Activated naive CD8-positive, alpha-beta T cell treated with anti-CD3 and anti-CD28 coated beads for 36 hours (primary cell): ENCODE measurements at regions not wholly inside any gene's neighbourhood (a gene's known extent, or its start where the extent isn't known, plus 50 kb on each side); places are given as distances from the start of the nearest gene placed in this dataset.

ENCODE experiments used
- DNase-seq: peaks from one replicate; pipeline ENCODE4 v3.0.0; 2021
- H3K27ac Mint-ChIP-seq: one replicate; pipeline ENCODE4 v1.8.0; 2022; ENCODE audit warnings: mild to moderate bottlenecking, moderate library complexity, mixed read lengths
- H3K27me3 Mint-ChIP-seq: one replicate; pipeline ENCODE4 v1.8.0; 2022; ENCODE audit warnings: mild to moderate bottlenecking, mixed read lengths
- H3K36me3 Mint-ChIP-seq: one replicate; pipeline ENCODE4 v1.8.0; 2021; ENCODE audit warnings: mild to moderate bottlenecking, mixed read lengths
- H3K4me1 Mint-ChIP-seq: one replicate; pipeline ENCODE4 v1.8.0; 2021; ENCODE audit warnings: mixed read lengths
- H3K4me3 Mint-ChIP-seq: one replicate; pipeline ENCODE4 v1.8.0; 2022; ENCODE audit warnings: mild to moderate bottlenecking, moderate library complexity, mixed read lengths
- H3K9me3 Mint-ChIP-seq: one replicate; pipeline ENCODE4 v1.8.0; 2022; ENCODE audit warnings: mixed read lengths

- no peak overlapping the region for H3K27ac Mint-ChIP-seq
- H3K9me3 Mint-ChIP-seq, result no peaks in the 10 kb centered on the region
- H3K36me3 Mint-ChIP-seq, result peaks cover 4% of the 10 kb centered on the region
- H3K4me3 Mint-ChIP-seq, result no peak overlapping the region
- no peaks in the 10 kb centered on the region for H3K27me3 Mint-ChIP-seq
- H3K4me1 Mint-ChIP-seq, result peaks cover 24% of the 10 kb centered on the region
- DNase-seq, result no peak
These were observed 113.8 kb upstream of the ANKRD55 start for GRCh38 chr5:56346741-56347535.

DNA sequence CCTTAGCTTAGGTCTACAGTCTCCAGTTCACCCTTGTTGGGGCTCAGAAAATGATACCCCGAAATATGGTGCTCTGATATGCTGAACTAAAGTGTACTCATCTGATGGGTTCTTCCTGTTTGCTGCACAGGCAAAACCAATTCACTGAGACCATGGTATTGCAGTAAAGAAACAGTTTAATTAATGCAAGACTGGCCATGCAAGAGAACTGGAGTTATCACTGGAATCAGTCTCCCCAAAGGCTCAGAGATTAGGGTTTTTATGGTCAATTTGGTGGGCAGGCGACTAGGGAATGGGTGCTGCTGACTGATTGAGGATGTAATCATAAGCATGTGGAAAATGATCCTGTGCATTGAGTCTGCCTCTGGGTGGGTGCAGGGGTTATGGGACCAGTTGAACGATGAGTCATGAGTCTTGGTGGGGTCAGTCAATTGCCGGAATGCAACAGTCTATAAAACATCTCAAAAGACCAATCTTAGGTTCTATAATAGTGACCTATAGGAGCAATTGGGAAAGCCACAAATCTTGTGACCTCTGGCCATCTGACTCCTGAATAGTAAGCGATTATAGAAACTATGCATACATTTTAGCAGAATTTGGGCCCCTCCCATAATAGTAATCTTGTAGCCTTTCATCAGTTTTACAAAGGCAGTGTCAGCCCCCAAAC, 113.0 kb upstream of the ANKRD55 start:
- H3K27ac Mint-ChIP-seq, result no peak overlapping the region
- peaks cover 8% of the 10 kb centered on the region for H3K36me3 Mint-ChIP-seq
- peaks cover 27% of the 10 kb centered on the region for H3K4me1 Mint-ChIP-seq
- no peak overlapping the region for H3K4me3 Mint-ChIP-seq
- no peaks in the 10 kb centered on the region for H3K27me3 Mint-ChIP-seq
- DNase-seq, result no peak
- H3K9me3 Mint-ChIP-seq, result peaks cover 3% of the 10 kb centered on the region

DNA sequence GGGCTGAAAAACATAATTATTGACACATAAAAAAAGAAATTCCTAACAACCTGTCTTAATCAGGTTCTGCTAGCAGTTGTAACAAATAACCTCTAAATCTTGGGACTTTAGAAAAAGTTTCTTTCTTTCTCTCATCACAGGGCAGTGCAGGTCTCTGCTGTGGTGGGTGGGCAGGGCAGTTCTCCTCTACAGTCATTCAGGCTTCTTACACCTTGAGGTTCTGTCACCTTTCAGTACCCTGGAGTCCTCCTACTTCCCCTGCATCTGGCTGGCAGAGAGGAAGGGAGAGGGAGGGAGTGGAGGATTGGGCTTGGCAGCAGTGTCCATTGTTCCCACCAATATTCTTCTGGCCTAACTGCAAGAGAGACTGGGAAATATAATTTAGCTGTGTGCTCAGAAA, 112.2 kb upstream of the ANKRD55 start:
- Mint-ChIP-seq H3K9me3 (peaks cover 6% of the 10 kb centered on the region), H3K27me3 (no peaks in the 10 kb centered on the region)

GRCh38 chr5:56344594-56344993, 111.5 kb upstream of the ANKRD55 start:
- H3K4me3 Mint-ChIP-seq, result no peak overlapping the region
- H3K9me3 Mint-ChIP-seq, result peaks cover 10% of the 10 kb centered on the region
- DNase-seq, result no peak
- H3K27me3 Mint-ChIP-seq, result no peaks in the 10 kb centered on the region
- no peak overlapping the region for H3K27ac Mint-ChIP-seq
- peaks cover 19% of the 10 kb centered on the region for H3K4me1 Mint-ChIP-seq
- peaks cover 11% of the 10 kb centered on the region for H3K36me3 Mint-ChIP-seq

More for the DNA sequence above, 112.2 kb upstream of the ANKRD55 start:
- no peak overlapping the region for H3K4me3 Mint-ChIP-seq
- H3K27ac Mint-ChIP-seq, result no peak overlapping the region
- peaks cover 9% of the 10 kb centered on the region for H3K36me3 Mint-ChIP-seq
- peaks cover 21% of the 10 kb centered on the region for H3K4me1 Mint-ChIP-seq
- DNase-seq, result no peak

DNA sequence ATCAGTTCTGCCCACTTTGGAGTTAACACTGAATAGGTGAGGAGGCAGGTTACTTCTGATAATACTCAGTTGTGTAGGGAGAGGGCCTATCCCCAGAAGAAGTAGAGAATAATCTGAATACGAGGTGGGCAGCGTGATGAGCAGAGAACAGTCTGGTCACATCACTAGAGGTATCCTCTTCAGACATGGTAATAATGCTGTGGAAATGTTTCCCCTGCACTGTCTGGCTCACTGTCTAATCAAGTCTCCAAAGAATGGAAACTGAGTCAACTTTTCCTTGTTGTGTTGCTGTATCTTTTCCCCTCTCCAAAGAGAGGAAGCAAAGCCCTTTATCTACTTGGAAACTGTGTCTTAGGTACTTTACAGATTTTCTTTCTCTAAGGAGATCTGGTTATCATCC, 110.9 kb upstream of the ANKRD55 start:
- DNase-seq, result no peak
- peaks cover 14% of the 10 kb centered on the region for H3K36me3 Mint-ChIP-seq
- no peak overlapping the region for H3K27ac Mint-ChIP-seq
- H3K27me3 Mint-ChIP-seq, result no peaks in the 10 kb centered on the region
- H3K9me3 Mint-ChIP-seq, result peaks cover 13% of the 10 kb centered on the region
- H3K4me1 Mint-ChIP-seq, result peaks cover 16% of the 10 kb centered on the region
- H3K4me3 Mint-ChIP-seq, result no peak overlapping the region

- peaks cover 16% of the 10 kb centered on the region for H3K4me1 Mint-ChIP-seq
- no peak for DNase-seq
- H3K36me3 Mint-ChIP-seq, result peaks cover 14% of the 10 kb centered on the region
- no peak overlapping the region for H3K4me3 Mint-ChIP-seq
- peaks cover 13% of the 10 kb centered on the region for H3K9me3 Mint-ChIP-seq
- no peaks in the 10 kb centered on the region for H3K27me3 Mint-ChIP-seq
- H3K27ac Mint-ChIP-seq, result no peak overlapping the region
These were observed 109.5 kb upstream of the ANKRD55 start for GRCh38 chr5:56342616-56343015.

DNA sequence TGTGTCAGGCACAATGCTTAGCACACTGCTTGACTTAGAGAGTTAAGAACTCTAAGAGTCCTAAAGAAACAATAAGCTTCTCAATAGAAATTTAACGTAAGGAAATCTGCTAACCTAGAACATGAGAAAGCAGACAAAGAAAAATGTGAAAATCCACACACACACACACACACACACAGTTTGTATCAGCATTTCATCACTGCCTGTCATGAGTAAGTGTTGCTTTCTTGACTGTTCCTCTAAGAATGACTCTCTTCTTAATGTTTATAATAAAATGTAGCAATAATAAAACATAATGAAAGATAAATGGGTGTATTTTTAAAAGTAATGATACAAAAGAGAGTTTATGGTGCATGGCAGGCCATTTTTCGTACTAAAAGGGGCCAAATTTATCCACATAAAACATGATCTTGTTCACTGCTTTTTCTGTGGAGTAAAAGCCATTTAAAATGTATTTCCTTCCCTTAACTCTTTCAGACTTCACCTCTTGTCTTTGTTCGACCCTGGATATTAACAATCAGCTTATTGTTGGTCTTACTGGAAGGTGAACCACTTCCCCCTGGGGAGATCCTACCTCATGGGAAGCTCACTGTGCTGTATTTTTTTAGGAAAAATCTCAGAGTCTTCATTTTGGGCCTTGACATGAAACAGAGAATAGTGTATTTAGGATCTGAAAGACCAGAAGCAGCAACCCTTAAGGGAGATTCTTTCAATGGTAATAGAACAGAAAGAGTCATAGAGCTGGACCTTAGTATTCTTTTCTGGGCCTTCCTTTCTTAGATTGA, 107.3 kb upstream of the ANKRD55 start:
- no peaks in the 10 kb centered on the region for H3K27me3 Mint-ChIP-seq
- no peak overlapping the region for H3K27ac Mint-ChIP-seq
- H3K4me1 Mint-ChIP-seq, result peaks cover 16% of the 10 kb centered on the region
- peaks cover 16% of the 10 kb centered on the region for H3K36me3 Mint-ChIP-seq
- peaks cover 24% of the 10 kb centered on the region for H3K9me3 Mint-ChIP-seq
- DNase-seq, result no peak
- no peak overlapping the region for H3K4me3 Mint-ChIP-seq

GRCh38 chr5:56339732-56340131, 106.6 kb upstream of the ANKRD55 start:
- peaks cover 26% of the 10 kb centered on the region for H3K9me3 Mint-ChIP-seq
- no peaks in the 10 kb centered on the region for H3K27me3 Mint-ChIP-seq
- no peak for DNase-seq
- peaks cover 14% of the 10 kb centered on the region for H3K4me1 Mint-ChIP-seq
- no peak overlapping the region for H3K27ac Mint-ChIP-seq
- H3K4me3 Mint-ChIP-seq, result no peak overlapping the region
- peaks cover 20% of the 10 kb centered on the region for H3K36me3 Mint-ChIP-seq

- Mint-ChIP-seq H3K36me3 (peaks cover 24% of the 10 kb centered on the region), H3K4me1 (peaks cover 9% of the 10 kb centered on the region), H3K27ac (no peak overlapping the region), H3K9me3 (peaks cover 34% of the 10 kb centered on the region), H3K4me3 (no peak overlapping the region), H3K27me3 (no peaks in the 10 kb centered on the region)
- DNase-seq, result no peak
These were observed 104.7 kb upstream of the ANKRD55 start for GRCh38 chr5:56337715-56338319.

DNA sequence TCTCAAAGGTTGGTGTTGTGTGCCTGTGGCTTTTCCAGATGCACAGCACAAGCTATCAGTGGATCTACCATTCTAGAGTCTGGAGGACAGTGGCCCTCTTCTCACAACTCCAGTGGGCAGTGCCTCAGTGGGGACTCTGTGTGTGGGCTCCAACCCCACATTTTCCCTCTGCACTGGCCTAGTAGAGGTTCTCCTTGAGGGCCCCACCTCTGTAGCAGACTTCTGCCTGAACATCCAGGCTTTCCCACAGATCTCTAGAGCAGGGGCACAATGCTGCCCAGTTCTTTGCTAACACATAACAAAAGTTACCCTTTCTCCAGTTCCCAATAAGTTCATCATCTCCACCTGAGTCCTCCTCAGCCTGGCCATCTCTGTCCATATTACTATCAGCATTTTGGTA, 102.1 kb upstream of the ANKRD55 start:
- Mint-ChIP-seq H3K27me3 (no peaks in the 10 kb centered on the region), H3K36me3 (peaks cover 33% of the 10 kb centered on the region), H3K27ac (no peak overlapping the region), H3K9me3 (peaks cover 37% of the 10 kb centered on the region), H3K4me3 (no peak overlapping the region), H3K4me1 (peaks cover 13% of the 10 kb centered on the region)
- no peak for DNase-seq

DNA sequence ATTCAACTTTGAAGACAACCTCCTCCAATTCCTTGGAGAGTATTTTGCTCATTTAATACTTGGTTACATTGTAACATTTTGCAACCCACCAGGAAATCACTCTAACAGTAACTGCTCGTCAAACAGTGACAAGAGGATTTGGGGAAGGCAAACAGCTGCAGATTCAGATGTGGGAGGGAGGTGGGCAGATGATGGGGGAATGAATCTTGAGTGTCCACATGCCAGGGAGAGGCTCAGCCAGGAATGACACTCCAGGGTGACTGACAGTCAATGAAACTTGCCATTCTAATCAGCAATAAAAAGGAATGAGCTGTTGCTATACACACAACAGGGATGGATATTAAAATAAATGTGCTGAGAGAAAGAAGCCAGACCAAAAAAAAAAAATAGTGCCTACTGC, 97.7 kb upstream of the ANKRD55 start:
- Mint-ChIP-seq H3K27ac (peak overlapping the region; percentile 99), H3K9me3 (peaks cover 28% of the 10 kb centered on the region), H3K36me3 (peaks cover 34% of the 10 kb centered on the region), H3K27me3 (no peaks in the 10 kb centered on the region), H3K4me1 (peaks cover 52% of the 10 kb centered on the region), H3K4me3 (no peak overlapping the region)
- DNase-seq, result no peak

DNA sequence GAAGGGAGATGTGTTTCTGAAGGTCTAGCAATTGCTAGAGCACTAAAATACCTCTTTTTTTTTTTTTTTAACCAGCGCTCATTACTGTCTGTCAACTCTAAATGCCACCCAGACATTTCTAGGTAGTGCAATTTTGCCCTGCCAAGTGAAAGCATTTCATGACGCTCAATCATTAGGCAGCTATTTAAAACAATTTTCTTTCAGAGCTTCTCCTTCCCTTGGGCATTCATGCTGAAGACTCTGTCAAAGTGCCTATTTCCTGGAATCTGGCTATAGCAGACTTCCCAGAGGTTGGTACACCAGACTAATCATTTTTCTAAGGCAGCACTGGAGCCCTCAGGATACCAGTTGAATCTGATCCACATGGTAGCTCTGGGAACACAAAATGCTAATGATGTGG, 97.0 kb upstream of the ANKRD55 start:
- Mint-ChIP-seq H3K27me3 (no peaks in the 10 kb centered on the region), H3K4me1 (peaks cover 52% of the 10 kb centered on the region), H3K9me3 (peaks cover 22% of the 10 kb centered on the region), H3K4me3 (peak overlapping the region; percentile 60), H3K27ac (peak overlapping the region; percentile 99), H3K36me3 (peaks cover 30% of the 10 kb centered on the region)
- DNase-seq, result no peak

DNA sequence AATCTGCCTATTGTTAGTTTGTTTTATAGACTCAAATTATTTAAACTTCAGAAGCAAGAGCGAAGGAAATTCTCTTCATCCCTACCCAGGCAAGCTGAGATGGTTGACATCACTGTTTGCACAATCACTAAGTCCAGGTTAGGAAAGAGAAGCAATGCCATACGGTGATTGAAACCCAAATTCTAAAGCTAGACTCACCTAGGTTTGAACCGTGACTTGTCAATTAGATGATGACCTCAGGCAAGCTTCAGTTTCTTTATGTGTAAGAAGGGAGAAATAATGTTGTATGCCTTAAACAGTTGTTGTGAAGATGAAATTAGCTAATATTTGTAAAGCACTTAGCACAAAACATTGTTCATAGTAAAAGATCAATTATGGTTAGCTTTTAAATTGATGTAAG, 96.5 kb upstream of the ANKRD55 start:
- no peak for DNase-seq
- peaks cover 27% of the 10 kb centered on the region for H3K36me3 Mint-ChIP-seq
- H3K4me1 Mint-ChIP-seq, result peaks cover 52% of the 10 kb centered on the region
- H3K27me3 Mint-ChIP-seq, result no peaks in the 10 kb centered on the region
- peaks cover 21% of the 10 kb centered on the region for H3K9me3 Mint-ChIP-seq
- peak overlapping the region; percentile 99 for H3K27ac Mint-ChIP-seq
- peak overlapping the region; percentile 56 for H3K4me3 Mint-ChIP-seq

GRCh38 chr5:56328753-56329560, 95.8 kb upstream of the ANKRD55 start:
- Mint-ChIP-seq H3K4me1 (peaks cover 52% of the 10 kb centered on the region), H3K4me3 (peak overlapping the region; percentile 58), H3K27me3 (no peaks in the 10 kb centered on the region), H3K9me3 (peaks cover 19% of the 10 kb centered on the region), H3K27ac (peak overlapping the region; percentile 99), H3K36me3 (peaks cover 23% of the 10 kb centered on the region)
- peak; percentile 49 for DNase-seq
